GM19240 (cell line): ENCODE measurements at regions not wholly inside any gene's neighbourhood (a gene's known extent, or its start where the extent isn't known, plus 50 kb on each side); places are given as distances from the start of the nearest gene placed in this dataset.
"Not testable (repeated sequence)": the region's sequence is repeated elsewhere in the genome, so short reads cannot be mapped to it uniquely, and the experiment has no call there.

Source experiments
- DNase-seq: peaks from one replicate; pipeline ENCODE4 v3.0.0; 2011; ENCODE audit warnings: low spot score; ENCODE audit not compliant: insufficient read length

DNA sequence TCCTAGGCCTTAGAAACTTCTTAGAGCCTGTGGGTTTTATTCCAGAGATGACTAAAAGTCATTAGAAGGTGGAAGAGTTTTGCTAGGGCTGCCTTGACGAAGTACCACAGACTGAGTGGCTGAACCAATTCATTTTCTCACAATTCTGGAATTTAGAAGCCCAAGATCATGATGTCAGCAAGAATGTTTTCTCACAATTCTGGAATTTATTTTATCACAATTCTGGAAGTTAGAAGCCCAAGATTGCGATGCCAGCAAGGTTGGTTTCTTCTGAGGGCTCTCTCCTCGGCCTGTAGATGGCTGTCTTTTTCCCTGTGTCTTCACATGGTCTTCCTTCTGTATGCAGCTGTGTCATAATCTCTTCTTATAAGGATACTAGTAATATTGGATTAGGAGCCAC, 672.9 kb upstream of the MARCKS start:
- no peak for DNase-seq

GRCh38 chr6:113184736-113185135, 672.4 kb upstream of the MARCKS start:
- DNase-seq = no peak

DNA sequence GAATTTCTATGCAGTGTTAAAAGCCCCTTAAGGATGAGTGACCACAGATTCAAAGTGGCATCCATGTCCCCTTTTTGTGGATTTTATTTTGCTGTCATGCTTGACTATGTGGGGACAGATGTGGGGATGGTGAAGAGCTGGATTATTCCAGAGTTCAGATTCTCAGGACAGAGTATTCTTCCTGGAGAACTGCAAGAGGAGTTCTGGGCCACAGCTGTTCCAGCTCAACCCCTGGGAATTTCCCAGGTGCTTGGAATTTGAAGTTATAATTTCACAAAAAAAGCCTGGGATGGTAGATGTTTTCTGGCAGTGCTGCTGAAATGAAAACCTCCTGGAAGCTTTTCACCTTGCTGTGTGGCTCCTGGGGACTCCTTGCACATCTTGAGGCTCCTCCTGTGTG, 671.8 kb upstream of the MARCKS start:
- DNase-seq = no peak

DNA sequence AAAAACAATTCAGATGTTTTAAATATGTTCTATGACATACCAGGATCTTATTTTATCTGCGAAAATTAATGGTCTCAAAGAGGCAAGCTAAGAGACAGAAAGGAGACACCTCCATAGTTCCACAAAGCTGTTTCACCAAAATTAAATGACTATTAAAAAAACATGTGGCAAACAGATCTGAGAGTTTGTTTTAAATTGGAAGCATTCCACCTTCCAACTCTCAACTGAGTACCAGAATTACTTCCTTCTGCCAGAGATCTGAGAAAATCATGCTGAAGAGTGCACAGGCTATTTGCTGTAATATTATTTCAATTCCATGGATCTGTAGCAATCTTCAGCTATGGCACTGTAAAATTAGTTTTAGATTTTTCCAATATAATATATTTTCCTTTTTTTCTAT, 669.5 kb upstream of the MARCKS start:
- DNase-seq = no peak

DNA sequence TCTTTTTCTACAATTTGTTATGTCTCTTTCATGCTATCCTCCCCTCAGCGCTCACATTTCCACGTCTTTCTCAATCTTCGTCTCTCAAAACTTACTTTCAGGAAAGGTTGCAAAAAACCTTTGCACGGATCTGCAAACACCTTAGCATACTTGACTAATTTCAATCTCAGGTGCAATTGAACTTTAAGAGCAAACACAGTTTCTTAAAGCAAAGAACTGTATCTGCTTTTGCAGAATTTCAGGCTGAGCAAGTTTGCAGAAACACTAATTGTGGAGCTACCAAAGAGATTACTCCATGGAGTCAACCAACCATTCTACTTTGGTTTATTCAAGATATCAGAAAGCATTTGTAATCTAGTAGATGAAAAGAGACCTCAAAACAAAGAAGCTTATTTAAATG, 668.2 kb upstream of the MARCKS start:
- no peak for DNase-seq

DNA sequence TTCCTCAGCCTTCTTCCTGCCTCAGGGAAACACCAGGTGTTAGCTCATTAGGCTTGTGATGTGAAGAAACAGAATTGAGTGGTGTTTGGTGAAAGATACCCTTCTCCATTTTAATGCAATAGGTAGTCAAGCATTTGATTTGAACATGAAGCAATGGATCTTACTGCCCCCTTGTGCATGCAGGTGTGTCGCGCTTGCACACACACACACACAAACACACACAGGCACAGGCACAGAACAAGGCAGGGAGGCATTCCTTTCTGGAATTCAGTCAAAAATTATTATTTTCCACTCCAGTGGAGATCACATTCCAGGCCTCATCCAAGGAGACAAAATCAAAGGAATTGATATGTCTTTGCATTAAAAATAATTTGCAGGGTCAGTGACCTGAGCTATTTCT, 667.0 kb upstream of the MARCKS start:
- DNase-seq = no peak

GRCh38 chr6:113194090-113194489, 663.1 kb upstream of the MARCKS start:
- DNase-seq = no peak

GRCh38 chr6:113202852-113203714, 654.1 kb upstream of the MARCKS start:
- DNase-seq = no peak

- DNase-seq = no peak
Measured at GRCh38 chr6:113203715-113204110, 653.4 kb upstream of the MARCKS start.

GRCh38 chr6:113205553-113205952, 651.6 kb upstream of the MARCKS start:
- DNase-seq = no peak

- no peak for DNase-seq
Measured at GRCh38 chr6:113208726-113209125, 648.4 kb upstream of the MARCKS start.

DNA sequence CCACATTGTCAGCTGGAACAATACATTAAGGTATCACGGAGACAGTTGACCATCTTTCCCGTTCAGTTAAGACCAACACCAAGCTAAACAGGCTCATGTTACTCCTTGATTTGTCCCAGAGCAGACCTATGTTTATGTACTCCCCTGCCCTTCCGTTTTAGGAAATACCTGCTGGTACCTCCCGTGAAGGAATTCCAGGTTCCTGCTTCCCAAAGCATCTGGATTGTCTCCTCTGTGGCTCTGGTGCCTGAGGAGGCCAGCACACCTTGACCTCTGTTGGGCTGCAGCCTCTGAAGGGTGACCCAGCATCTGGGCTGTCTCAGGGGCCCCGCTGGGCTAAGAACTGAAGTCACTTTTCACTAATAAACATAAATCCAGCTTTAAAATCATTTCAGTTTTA, 647.8 kb upstream of the MARCKS start:
- DNase-seq = no peak

DNA sequence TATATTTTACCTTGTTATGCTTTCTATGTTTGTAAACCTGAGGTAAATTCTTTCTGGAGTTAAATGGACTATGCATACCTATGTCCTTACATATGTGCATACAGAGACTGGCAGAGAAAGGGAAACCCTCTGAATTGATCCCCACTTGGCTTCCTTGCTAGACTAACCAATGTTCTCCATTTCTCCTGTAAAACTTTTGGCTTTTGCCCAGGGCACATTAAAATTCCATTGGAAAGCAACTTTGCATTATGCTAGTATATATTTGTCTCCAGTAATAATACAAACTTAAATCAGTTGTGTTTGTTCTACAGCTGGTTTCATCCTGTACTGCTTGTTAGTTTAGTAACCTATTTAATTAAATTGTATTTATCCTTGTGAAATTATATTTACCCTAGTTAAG, 646.0 kb upstream of the MARCKS start:
- DNase-seq = no peak

GRCh38 chr6:113219783-113220182, 637.4 kb upstream of the MARCKS start:
- DNase-seq = no peak

DNA sequence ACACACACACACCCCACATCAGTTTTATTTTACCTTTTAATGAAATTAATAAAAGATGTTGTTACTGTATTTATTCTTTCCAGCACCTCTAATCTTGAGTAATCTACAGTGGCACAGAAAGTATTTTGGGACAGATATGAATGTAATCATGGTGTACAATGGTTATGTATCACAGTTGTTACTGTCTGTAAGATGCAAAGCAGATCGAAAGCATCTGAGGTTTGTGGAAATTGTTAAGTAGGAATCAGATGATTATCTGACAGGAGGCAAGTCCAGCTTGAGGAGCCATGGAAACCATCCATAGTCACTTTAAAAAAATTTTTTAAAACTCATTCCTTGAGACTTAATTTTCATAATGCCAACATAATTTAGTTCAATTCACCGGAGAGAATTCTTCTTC, 636.3 kb upstream of the MARCKS start:
- DNase-seq = no peak

GRCh38 chr6:113221850-113222249, 635.3 kb upstream of the MARCKS start:
- no peak for DNase-seq

DNA sequence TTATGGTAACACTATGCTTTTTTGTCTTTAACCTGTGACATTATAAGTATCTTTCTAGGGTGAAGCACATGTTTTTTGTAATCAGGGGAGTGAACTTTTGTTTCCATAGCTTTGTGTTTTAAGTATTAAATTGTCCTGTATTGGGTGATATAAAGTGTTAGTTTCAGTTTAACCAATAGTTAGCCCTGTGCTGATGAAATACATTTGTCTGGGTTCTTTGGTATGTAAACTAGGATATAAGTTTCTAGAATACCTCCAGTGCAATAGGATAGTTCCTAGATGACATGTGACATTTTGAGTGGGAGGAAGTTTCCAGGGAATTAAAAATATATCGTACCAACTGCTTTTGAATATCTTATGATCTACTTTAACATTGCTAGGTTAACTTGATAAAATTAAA, 611.0 kb upstream of the MARCKS start:
- no peak for DNase-seq

GRCh38 chr6:113248532-113248931, 608.6 kb upstream of the MARCKS start:
- no peak for DNase-seq

GRCh38 chr6:113254194-113254593, 603.0 kb upstream of the MARCKS start:
- DNase-seq = not testable (repeated sequence)

GRCh38 chr6:113258771-113259170, 598.4 kb upstream of the MARCKS start:
- DNase-seq = no peak

- no peak for DNase-seq
Measured at GRCh38 chr6:113271437-113271836, 585.7 kb upstream of the MARCKS start.

DNA sequence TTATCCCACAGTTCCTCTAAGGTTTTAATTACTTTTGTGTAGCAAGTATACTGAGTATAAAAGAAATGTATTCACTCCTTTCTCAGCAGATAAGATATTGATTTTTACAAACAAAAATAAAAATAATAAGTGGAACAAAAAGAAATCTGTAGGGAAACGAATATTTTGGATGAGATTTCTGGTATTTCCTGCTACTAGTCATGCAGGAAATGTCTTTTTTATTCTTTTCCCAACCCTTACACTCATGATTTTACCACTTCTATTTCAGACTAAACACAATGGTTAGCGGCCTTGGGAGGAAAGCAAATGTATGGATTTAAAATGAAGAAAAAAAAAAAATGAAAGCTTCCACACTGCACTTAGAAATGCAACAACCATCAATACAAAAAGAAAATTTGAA, 580.5 kb upstream of the MARCKS start:
- no peak for DNase-seq

DNA sequence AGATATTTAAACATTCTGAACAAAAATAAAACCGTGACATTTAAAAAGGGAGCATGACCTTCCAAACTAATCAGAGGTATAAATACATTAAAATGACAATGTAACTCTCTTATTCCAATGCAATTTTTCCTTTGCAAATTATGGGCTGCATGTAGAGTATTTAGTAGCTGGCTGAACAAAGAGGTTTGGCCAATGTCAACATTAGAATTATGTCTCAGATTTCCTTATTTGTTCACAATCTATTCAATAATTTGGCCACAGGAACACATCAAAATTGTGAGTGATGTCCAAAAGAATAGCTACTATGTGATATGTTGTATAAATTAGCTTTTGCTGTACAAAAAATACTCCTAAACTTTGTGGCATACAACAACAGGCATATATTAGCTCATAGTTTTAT, 580.0 kb upstream of the MARCKS start:
- no peak for DNase-seq

DNA sequence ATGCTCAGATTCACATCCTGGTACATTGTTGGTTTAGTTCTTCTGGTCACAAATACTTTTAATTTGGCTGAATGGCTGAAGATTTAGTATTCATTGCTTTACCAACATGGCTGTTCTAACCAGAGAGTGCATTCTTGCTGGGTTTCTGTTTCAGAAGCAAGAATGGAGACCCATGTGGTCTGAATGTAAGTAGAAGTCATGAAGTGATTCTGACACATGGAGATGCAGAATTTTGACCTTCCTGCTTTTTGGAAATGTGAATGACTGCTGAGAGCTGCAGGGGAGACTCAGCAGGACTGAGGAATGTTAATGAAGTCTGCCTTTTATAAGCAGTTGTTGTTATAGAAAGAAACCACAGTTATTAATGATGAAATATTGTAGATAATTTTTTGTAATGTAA, 576.1 kb upstream of the MARCKS start:
- DNase-seq = no peak
